GM12878 (cell line): ENCODE measurements at regions not wholly inside any gene's neighbourhood (a gene's known extent, or its start where the extent isn't known, plus 50 kb on each side); places are given as distances from the start of the nearest gene placed in this dataset.

Experiments used
- ASH2L ChIP-seq: fragments of 300-600, 200-600 bp; sonication (generic); IDR thresholded peaks from 2 replicates; pipeline ENCODE4 v1.6.1; 2017; ENCODE audit warnings: low read depth, mild to moderate bottlenecking, borderline replicate concordance
- BCL11A ChIP-seq: IDR thresholded peaks from 2 replicates; pipeline ENCODE4 v1.6.1; 2011; ENCODE audit warnings: low read depth, low read length
- DPF2 ChIP-seq: fragments of 450-650 bp; IDR thresholded peaks from 2 replicates; pipeline ENCODE4 v1.6.1; 2017; ENCODE audit warnings: mild to moderate bottlenecking
- EP300 ChIP-seq, 2 experiments: fragments of 150-350 bp in 1 of 2; IDR thresholded peaks; 2 replicates each; pipeline ENCODE4 v1.6.1; 2011 to 2012; ENCODE audit warnings: low read depth in 2 of 2, low read length in 2 of 2, borderline replicate concordance in 1 of 2, improper control_type of control experiment in 1 of 2, inconsistent platforms in 1 of 2; ENCODE audit not compliant: control insufficient read depth in 1 of 2
- NBN ChIP-seq: fragments of 450-650 bp; IDR thresholded peaks from 2 replicates; pipeline ENCODE4 v1.6.1; 2016
- RAD21 ChIP-seq: IDR thresholded peaks from 2 replicates; pipeline ENCODE4 v1.6.1; 2011; ENCODE audit warnings: mild to moderate bottlenecking, low read depth, low read length, moderate library complexity; ENCODE audit not compliant: insufficient read depth
- ZNF274 ChIP-seq: IDR thresholded peaks from one replicate; pipeline ENCODE4 v1.8.0; 2011; ENCODE audit not compliant: insufficient read length, insufficient read depth
- TF ChIP-seq, protein P1 (sequence below), 3 experiments: IDR thresholded peaks in 2 of 3; conservative IDR thresholded peaks in 1 of 3; 2 replicates each; pipeline ENCODE4 v1.5.1; 2011; ENCODE audit warnings: low read depth in 3 of 3, low read length in 3 of 3, mild to moderate bottlenecking in 3 of 3, control low read depth in 2 of 3, moderate library complexity in 2 of 3, inconsistent platforms in 1 of 3, mixed read lengths in 1 of 3; ENCODE audit not compliant: control insufficient read depth in 2 of 3, insufficient read depth in 1 of 3; ENCODE audit errors: extremely low read depth in 1 of 3

DNA sequence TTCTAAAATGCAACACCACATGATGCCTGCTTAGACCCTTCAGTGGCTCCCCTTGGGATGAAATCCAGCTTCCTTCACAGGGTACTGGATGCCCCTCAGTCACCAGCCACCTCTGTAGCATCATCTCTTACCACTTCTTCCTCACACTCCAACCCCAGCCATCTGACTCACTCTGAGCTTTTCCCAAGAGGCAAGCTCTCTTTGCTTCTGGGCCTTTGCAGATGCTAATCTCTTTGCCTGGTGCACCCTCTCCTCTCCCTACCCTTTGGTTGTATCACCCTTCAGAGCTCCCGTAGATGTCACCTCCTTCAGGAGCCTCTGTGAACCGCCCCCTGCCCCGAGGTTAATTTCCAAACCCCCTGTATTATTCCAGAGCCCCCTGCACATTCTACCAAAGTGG is 164.8 kb upstream of the ZC3H12A start:
- TF ChIP-seq, protein P1, sequence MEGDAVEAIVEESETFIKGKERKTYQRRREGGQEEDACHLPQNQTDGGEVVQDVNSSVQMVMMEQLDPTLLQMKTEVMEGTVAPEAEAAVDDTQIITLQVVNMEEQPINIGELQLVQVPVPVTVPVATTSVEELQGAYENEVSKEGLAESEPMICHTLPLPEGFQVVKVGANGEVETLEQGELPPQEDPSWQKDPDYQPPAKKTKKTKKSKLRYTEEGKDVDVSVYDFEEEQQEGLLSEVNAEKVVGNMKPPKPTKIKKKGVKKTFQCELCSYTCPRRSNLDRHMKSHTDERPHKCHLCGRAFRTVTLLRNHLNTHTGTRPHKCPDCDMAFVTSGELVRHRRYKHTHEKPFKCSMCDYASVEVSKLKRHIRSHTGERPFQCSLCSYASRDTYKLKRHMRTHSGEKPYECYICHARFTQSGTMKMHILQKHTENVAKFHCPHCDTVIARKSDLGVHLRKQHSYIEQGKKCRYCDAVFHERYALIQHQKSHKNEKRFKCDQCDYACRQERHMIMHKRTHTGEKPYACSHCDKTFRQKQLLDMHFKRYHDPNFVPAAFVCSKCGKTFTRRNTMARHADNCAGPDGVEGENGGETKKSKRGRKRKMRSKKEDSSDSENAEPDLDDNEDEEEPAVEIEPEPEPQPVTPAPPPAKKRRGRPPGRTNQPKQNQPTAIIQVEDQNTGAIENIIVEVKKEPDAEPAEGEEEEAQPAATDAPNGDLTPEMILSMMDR (IDR thresholded peaks at IDR 0.05 in 2 of 3, conservative IDR thresholded peaks at IDR 0.05 in 1 of 3; ENCODE audit: control insufficient read depth in 2 of 3, extremely low read depth in 1 of 3, insufficient read depth in 1 of 3, low read depth in 3 of 3, low read length in 3 of 3), result no peak
- TF ChIP-seq BCL11A (no peak), NBN (no peak), ASH2L (no peak), ZNF274 (no peak), EP300 (IDR thresholded peaks at IDR 0.05; ENCODE audit: borderline replicate concordance in 1 of 2, control insufficient read depth in 1 of 2, low read depth in 2 of 2, low read length in 2 of 2) (no peak), DPF2 (no peak), RAD21 (no peak)
